Vagina (tissue), 2 donors: ENCODE measurements at regions not wholly inside any gene's neighbourhood (a gene's known extent, or its start where the extent isn't known, plus 50 kb on each side); places are given as distances from the start of the nearest gene placed in this dataset.

Experiments used
- DNase-seq, 2 donors: peaks; one replicate each; pipeline ENCODE4 v3.0.0-alpha.2; 2017; ENCODE audit errors: extremely low spot score in 2 of 2
- H3K27ac ChIP-seq: fragments of 200-600 bp; sonication (generic); one replicate; pipeline ENCODE4 v1.5.1; 2019
- H3K27me3 ChIP-seq: fragments of 200-600 bp; sonication (generic); one replicate; pipeline ENCODE4 v1.5.1; 2019
- H3K36me3 ChIP-seq, 2 donors: fragments of 200-600 bp; sonication (generic); one replicate each; pipeline ENCODE4 v1.5.1; 2017 to 2019
- H3K4me1 ChIP-seq: fragments of 200-600 bp; sonication (generic); one replicate; pipeline ENCODE4 v1.5.1; 2019
- H3K4me3 ChIP-seq, 2 donors: fragments of 200-600 bp; sonication (generic); 1 replicate in 1 of 2; 2 replicates in 1 of 2; pipeline ENCODE4 v1.5.1; 2016 to 2019
- H3K9me3 ChIP-seq: fragments of 200-600 bp; sonication (generic); one replicate; pipeline ENCODE4 v1.5.1; 2019
- POLR2A ChIP-seq, 2 donors: fragments of 450-650 bp; IDR thresholded peaks; one replicate each; pipeline ENCODE4 v1.6.1; 2017; ENCODE audit warnings: antibody characterized with exemption in 2 of 2, mild to moderate bottlenecking in 2 of 2, moderate library complexity in 2 of 2
- POLR2AphosphoS5 ChIP-seq, 2 donors: sonication (generic); formaldehyde crosslinking; IDR thresholded peaks; one replicate each; pipeline ENCODE4 v1.9.0; 2017; ENCODE audit warnings: antibody characterized with exemption in 2 of 2, mild to moderate bottlenecking in 2 of 2, low read depth in 1 of 2; ENCODE audit not compliant: insufficient read depth in 1 of 2
- intact Hi-C: fragments of 100-400 bp; cut with DNase I; formaldehyde crosslinking; loops from one replicate; pipeline ENCODE4 v1.15.1; 2023
- TF ChIP-seq, protein P1 (sequence below), 3 experiments: fragments of 450-650 bp in 2 of 3; fragments of 200-600 bp in 1 of 3; sonication (generic) in 1 of 3; IDR thresholded peaks; one replicate each; pipeline ENCODE4 v1.5.1; 2017 to 2019; ENCODE audit warnings: antibody characterized with exemption in 3 of 3, mild to moderate bottlenecking in 2 of 3, moderate library complexity in 2 of 3

DNA sequence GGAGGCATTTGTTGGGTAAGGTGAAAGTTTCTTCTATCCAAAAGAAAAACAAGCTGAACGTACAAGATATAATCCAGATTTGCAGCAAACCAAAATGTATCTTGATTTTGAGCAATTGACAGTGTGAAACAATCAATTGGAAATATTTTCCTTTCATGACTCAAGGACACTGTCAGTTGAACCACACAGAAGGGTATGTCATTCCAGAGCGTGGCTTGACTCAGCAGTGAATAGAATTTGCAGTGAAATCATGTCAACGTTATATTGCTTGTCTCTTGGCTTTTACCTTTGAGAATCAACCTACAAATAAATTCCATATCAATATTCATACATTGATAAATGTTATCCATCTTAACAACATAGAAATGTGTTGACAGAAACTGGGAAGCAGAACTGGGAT is 78.2 kb downstream of the TM2D3 start:
- Histone ChIP-seq H3K27me3 (no peaks in the 10 kb centered on the region), H3K4me3 (no peak overlapping the region), H3K36me3 (no peaks in the 10 kb centered on the region), H3K9me3 (no peaks in the 10 kb centered on the region), H3K27ac (no peak overlapping the region), H3K4me1 (no peaks in the 10 kb centered on the region)
- DNase-seq, result no peak
- TF ChIP-seq, protein P1, sequence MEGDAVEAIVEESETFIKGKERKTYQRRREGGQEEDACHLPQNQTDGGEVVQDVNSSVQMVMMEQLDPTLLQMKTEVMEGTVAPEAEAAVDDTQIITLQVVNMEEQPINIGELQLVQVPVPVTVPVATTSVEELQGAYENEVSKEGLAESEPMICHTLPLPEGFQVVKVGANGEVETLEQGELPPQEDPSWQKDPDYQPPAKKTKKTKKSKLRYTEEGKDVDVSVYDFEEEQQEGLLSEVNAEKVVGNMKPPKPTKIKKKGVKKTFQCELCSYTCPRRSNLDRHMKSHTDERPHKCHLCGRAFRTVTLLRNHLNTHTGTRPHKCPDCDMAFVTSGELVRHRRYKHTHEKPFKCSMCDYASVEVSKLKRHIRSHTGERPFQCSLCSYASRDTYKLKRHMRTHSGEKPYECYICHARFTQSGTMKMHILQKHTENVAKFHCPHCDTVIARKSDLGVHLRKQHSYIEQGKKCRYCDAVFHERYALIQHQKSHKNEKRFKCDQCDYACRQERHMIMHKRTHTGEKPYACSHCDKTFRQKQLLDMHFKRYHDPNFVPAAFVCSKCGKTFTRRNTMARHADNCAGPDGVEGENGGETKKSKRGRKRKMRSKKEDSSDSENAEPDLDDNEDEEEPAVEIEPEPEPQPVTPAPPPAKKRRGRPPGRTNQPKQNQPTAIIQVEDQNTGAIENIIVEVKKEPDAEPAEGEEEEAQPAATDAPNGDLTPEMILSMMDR (IDR thresholded peaks at IDR 0.05), result no peak
- TF ChIP-seq POLR2A (IDR thresholded peaks at IDR 0.05) (no peak), POLR2AphosphoS5 (IDR thresholded peaks at IDR 0.05; ENCODE audit: insufficient read depth in 1 of 2, low read depth in 1 of 2) (no peak)
- intact Hi-C loops, result no loop called here

DNA sequence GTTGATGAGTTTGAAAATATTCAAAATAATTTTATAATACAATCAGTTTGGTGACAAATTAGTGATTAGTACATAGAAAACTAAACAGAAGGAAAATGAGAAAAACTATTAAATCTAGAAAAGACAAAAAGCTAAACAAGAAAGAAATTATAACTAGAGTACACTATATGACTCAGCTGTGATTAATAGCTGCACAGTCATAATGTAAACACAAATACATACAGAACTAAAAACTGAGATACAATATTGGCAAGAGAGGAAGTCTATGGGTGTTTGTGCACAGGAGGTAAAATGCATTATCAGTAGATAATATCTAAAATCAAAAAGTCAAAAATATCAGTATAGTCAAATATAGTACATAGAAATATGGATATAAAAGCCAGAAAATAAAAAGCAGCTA is 80.7 kb upstream of the PCSK6 start:
- Histone ChIP-seq H3K27ac (no peak overlapping the region), H3K9me3 (no peaks in the 10 kb centered on the region), H3K36me3 (no peaks in the 10 kb centered on the region), H3K4me3 (no peak overlapping the region), H3K27me3 (no peaks in the 10 kb centered on the region), H3K4me1 (no peaks in the 10 kb centered on the region)
- TF ChIP-seq, protein P1 (IDR thresholded peaks at IDR 0.05), result no peak
- TF ChIP-seq POLR2A (IDR thresholded peaks at IDR 0.05) (no peak), POLR2AphosphoS5 (IDR thresholded peaks at IDR 0.05; ENCODE audit: insufficient read depth in 1 of 2, low read depth in 1 of 2) (no peak)
- intact Hi-C loops, result no loop called here
- DNase-seq, result no peak

DNA sequence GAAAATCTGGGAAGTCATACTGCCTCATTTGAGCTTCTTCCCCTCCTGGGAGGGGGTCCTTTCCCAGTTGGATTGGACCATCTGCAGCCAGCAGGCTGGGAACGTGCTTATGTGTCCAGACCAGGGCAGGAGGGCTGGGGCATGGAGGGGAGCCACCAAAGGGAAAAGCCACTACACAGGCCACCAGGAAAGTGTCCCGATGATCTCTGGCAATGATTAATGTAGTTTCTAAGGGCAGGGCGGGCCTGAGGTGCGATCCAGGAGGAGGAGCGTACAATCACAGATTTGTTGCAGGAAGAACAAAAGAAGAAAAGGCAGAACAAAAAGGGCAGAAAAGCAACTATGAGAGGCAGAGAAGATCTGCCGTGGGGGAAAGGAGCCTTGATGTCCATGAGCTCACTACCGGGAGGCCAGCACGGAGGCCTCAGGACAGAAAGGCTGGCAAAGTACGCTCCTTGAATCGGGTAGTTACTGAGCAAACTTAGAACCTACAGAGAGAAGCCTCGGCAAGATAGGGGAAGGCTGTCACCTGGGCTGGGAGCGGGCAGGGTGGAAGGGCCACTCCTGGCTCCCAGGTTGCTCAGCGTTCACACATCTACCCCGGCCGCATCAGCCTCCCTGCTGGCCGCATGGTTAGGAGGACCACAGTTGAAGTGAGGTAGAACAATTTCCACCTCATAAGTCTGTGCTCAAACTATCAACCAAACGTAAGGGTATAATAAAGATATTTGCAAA is 79.5 kb upstream of the PCSK6 start:
- DNase-seq, result no peak
- Histone ChIP-seq H3K4me1 (no peaks in the 10 kb centered on the region), H3K27ac (no peak overlapping the region), H3K4me3 (no peak overlapping the region), H3K27me3 (no peaks in the 10 kb centered on the region), H3K36me3 (no peaks in the 10 kb centered on the region), H3K9me3 (no peaks in the 10 kb centered on the region)
- intact Hi-C loops, result no loop called here
- TF ChIP-seq POLR2AphosphoS5 (IDR thresholded peaks at IDR 0.05; ENCODE audit: insufficient read depth in 1 of 2, low read depth in 1 of 2) (no peak), POLR2A (IDR thresholded peaks at IDR 0.05) (no peak)
- TF ChIP-seq, protein P1 (IDR thresholded peaks at IDR 0.05), result no peak

DNA sequence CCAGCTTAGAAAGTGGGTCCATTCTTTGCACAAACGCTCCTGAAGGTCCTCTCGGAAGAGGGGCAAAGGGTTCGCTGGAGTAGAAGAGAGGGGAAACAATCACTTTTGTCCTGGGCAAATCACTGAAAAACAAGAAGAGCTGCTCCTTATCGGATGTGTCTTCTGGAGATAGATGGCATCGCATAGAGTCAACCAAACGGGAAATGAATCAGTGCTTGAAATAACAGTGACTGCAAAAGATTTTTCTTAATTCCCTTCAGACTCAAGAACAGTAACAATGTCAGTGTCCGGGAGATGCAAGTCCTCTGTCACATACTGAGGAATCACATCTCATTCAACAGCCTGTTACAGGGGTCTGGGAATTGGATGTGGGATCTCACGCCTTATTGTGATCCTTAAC is 78.8 kb upstream of the PCSK6 start:
- Histone ChIP-seq H3K27ac (no peak overlapping the region), H3K4me3 (no peak overlapping the region), H3K9me3 (no peaks in the 10 kb centered on the region), H3K27me3 (no peaks in the 10 kb centered on the region), H3K4me1 (no peaks in the 10 kb centered on the region), H3K36me3 (no peaks in the 10 kb centered on the region)
- DNase-seq, result no peak
- TF ChIP-seq POLR2A (IDR thresholded peaks at IDR 0.05) (no peak), POLR2AphosphoS5 (IDR thresholded peaks at IDR 0.05; ENCODE audit: insufficient read depth in 1 of 2, low read depth in 1 of 2) (no peak)
- TF ChIP-seq, protein P1 (IDR thresholded peaks at IDR 0.05), result no peak
- intact Hi-C loops, result no loop called here

GRCh38 chr15:101566748-101567488 is 77.4 kb upstream of the PCSK6 start:
- intact Hi-C loops, result no loop called here
- DNase-seq, result peak; percentile 40 to 81
- Histone ChIP-seq H3K9me3 (no peaks in the 10 kb centered on the region), H3K27ac (no peak overlapping the region), H3K27me3 (no peaks in the 10 kb centered on the region), H3K4me3 (no peak overlapping the region), H3K4me1 (no peaks in the 10 kb centered on the region), H3K36me3 (no peaks in the 10 kb centered on the region)
- TF ChIP-seq, protein P1 (IDR thresholded peaks at IDR 0.05), result no peak
- no peak for TF ChIP-seq POLR2A (IDR thresholded peaks at IDR 0.05)
- no peak for TF ChIP-seq POLR2AphosphoS5 (IDR thresholded peaks at IDR 0.05; ENCODE audit: insufficient read depth in 1 of 2, low read depth in 1 of 2)
